Calu3 (cell line): ENCODE measurements at regions not wholly inside any gene's neighbourhood (a gene's known extent, or its start where the extent isn't known, plus 50 kb on each side); places are given as distances from the start of the nearest gene placed in this dataset.

Experiments
- BruUV-seq: library from RNA; stranded (reverse); fragments of 400-500 nt; replicated peaks from 2 replicates; lab custom pipeline; 2021; lab: Mats Ljungman, UMichigan
- CTCF ChIA-PET: fragments of 300-600 bp; sonication (Branson Sonifier 250); formaldehyde crosslinking; loops from one replicate; lab custom pipeline; 2022; ENCODE audit warnings: antibody characterized with exemption; lab: Charles Lee
- DNase-seq: peaks from one replicate; pipeline ENCODE4 v3.0.0; 2022
- H3K27ac Mint-ChIP-seq: one replicate; pipeline ENCODE4 v1.8.0; 2022; ENCODE audit warnings: mixed read lengths; ENCODE audit not compliant: unreplicated experiment
- H3K27me3 Mint-ChIP-seq: one replicate; pipeline ENCODE4 v1.8.0; 2022; ENCODE audit warnings: mixed read lengths; ENCODE audit not compliant: unreplicated experiment
- H3K36me3 Mint-ChIP-seq: one replicate; pipeline ENCODE4 v1.8.0; 2022; ENCODE audit warnings: mild to moderate bottlenecking, moderate library complexity, mixed read lengths; ENCODE audit not compliant: insufficient read depth, unreplicated experiment
- H3K4me1 Mint-ChIP-seq: one replicate; pipeline ENCODE4 v1.8.0; 2022; ENCODE audit warnings: mild to moderate bottlenecking, low read depth, mixed read lengths; ENCODE audit not compliant: unreplicated experiment
- H3K4me3 Mint-ChIP-seq: one replicate; pipeline ENCODE4 v1.8.0; 2022; ENCODE audit warnings: mild to moderate bottlenecking, low read depth, moderate library complexity, mixed read lengths; ENCODE audit not compliant: unreplicated experiment
- H3K9me3 Mint-ChIP-seq: one replicate; pipeline ENCODE4 v1.8.0; 2022; ENCODE audit warnings: low read depth, mixed read lengths; ENCODE audit not compliant: unreplicated experiment
- intact Hi-C: fragments of 100-400 bp; cut with micrococcal nuclease; formaldehyde crosslinking; loops from one replicate; pipeline ENCODE4 v1.10.0; 2022; ENCODE audit not compliant: unreplicated experiment
- TF ChIP-seq, protein P1 (sequence below): fragments of 200-600 bp; IDR thresholded peaks from one replicate; pipeline ENCODE4 v1.8.0; 2022; ENCODE audit warnings: antibody characterized with exemption; ENCODE audit not compliant: unreplicated experiment

GRCh38 chr3:150227839-150228238, 180.3 kb upstream of the TSC22D2 start:
- Mint-ChIP-seq H3K4me1 (no peaks in the 10 kb centered on the region), H3K27ac (no peak overlapping the region), H3K36me3 (no peaks in the 10 kb centered on the region), H3K27me3 (peaks cover 35% of the 10 kb centered on the region), H3K4me3 (no peak overlapping the region), H3K9me3 (no peaks in the 10 kb centered on the region)
- intact Hi-C loops: loop anchor here (2.0 kb wide), 1 partner anchor 267 kb away; no protein-coding TSS in a partner anchor
- CTCF ChIA-PET: interaction anchor here (0.5 to 1.9 kb wide), 5 partner anchors 12 to 331 kb away, joined by 3 to 12 read pairs (median 3); no protein-coding TSS in a partner anchor
- no TSS peak for BruUV-seq
- TF ChIP-seq, protein P1, sequence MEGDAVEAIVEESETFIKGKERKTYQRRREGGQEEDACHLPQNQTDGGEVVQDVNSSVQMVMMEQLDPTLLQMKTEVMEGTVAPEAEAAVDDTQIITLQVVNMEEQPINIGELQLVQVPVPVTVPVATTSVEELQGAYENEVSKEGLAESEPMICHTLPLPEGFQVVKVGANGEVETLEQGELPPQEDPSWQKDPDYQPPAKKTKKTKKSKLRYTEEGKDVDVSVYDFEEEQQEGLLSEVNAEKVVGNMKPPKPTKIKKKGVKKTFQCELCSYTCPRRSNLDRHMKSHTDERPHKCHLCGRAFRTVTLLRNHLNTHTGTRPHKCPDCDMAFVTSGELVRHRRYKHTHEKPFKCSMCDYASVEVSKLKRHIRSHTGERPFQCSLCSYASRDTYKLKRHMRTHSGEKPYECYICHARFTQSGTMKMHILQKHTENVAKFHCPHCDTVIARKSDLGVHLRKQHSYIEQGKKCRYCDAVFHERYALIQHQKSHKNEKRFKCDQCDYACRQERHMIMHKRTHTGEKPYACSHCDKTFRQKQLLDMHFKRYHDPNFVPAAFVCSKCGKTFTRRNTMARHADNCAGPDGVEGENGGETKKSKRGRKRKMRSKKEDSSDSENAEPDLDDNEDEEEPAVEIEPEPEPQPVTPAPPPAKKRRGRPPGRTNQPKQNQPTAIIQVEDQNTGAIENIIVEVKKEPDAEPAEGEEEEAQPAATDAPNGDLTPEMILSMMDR: peak; percentile 87
- peak; percentile 76 for DNase-seq

DNA sequence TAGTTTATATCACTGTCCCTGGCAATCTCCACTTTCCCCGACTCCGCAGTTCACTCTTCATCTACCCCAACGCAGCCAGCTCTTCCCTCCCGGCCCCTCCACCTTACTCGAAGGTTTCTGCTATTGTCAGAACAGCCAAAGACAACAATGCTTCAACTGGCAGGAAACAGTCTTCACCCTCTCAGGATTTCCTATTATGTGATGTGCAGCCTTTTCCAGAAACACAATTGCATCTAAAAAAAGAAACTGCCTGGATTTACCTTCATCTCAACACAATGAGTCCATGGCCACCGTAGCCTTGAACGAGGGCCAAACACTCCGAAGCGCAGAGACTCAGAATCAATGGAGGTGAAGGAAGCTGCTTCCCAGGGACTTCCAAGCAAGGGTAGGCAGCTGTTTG, 182.1 kb upstream of the TSC22D2 start:
- no TSS peak for BruUV-seq
- TF ChIP-seq, protein P1: no peak
- Mint-ChIP-seq H3K4me3 (no peak overlapping the region), H3K4me1 (peaks cover 7% of the 10 kb centered on the region), H3K27me3 (peaks cover 51% of the 10 kb centered on the region), H3K27ac (no peak overlapping the region), H3K9me3 (no peaks in the 10 kb centered on the region), H3K36me3 (no peaks in the 10 kb centered on the region)
- intact Hi-C loops: no loop called here
- DNase-seq: no peak
- CTCF ChIA-PET: interaction anchor here (0.6 kb wide), 2 partner anchors 94 to 259 kb away, joined by 3 read pairs; no protein-coding TSS in a partner anchor

- intact Hi-C loops: no loop called here
- peaks cover 9% of the 10 kb centered on the region for H3K4me1 Mint-ChIP-seq
- DNase-seq: no peak
- H3K36me3 Mint-ChIP-seq: no peaks in the 10 kb centered on the region
- H3K4me3 Mint-ChIP-seq: no peak overlapping the region
- H3K27me3 Mint-ChIP-seq: peaks cover 52% of the 10 kb centered on the region
- H3K27ac Mint-ChIP-seq: no peak overlapping the region
- CTCF ChIA-PET: interaction anchor here (1.0 kb wide), 1 partner anchor 254 kb away, joined by 3 read pairs; no protein-coding TSS in a partner anchor
- BruUV-seq: no TSS peak
- TF ChIP-seq, protein P1: no peak
- H3K9me3 Mint-ChIP-seq: no peaks in the 10 kb centered on the region
Observed at GRCh38 chr3:150223558-150223957, 184.5 kb upstream of the TSC22D2 start.

GRCh38 chr3:150222691-150223489, 185.2 kb upstream of the TSC22D2 start:
- TF ChIP-seq, protein P1: no peak
- peaks cover 52% of the 10 kb centered on the region for H3K27me3 Mint-ChIP-seq
- no peak for DNase-seq
- intact Hi-C loops: no loop called here
- no peak overlapping the region for H3K27ac Mint-ChIP-seq
- peaks cover 9% of the 10 kb centered on the region for H3K4me1 Mint-ChIP-seq
- CTCF ChIA-PET: interaction anchor here (1.0 kb wide), 1 partner anchor 253 kb away, joined by 3 read pairs; no protein-coding TSS in a partner anchor
- no peak overlapping the region for H3K4me3 Mint-ChIP-seq
- no peaks in the 10 kb centered on the region for H3K9me3 Mint-ChIP-seq
- H3K36me3 Mint-ChIP-seq: no peaks in the 10 kb centered on the region
- no TSS peak for BruUV-seq
